Endothelial cell of umbilical vein (primary cell): ENCODE measurements at regions not wholly inside any gene's neighbourhood (a gene's known extent, or its start where the extent isn't known, plus 50 kb on each side); places are given as distances from the start of the nearest gene placed in this dataset.

Experiments used
- BruUV-seq: library from RNA; stranded (reverse); fragments of 400-500 nt; replicated peaks from 2 replicates; lab custom pipeline; 2021; lab: Mats Ljungman, UMichigan
- CTCF ChIA-PET: fragments of 300-600, 350-600 bp; sonication (Branson Sonifier 250); formaldehyde crosslinking; loops from one replicate; lab custom pipeline; 2021; ENCODE audit warnings: antibody characterized with exemption, inconsistent platforms; lab: Charles Lee
- POLR2A ChIA-PET: fragments of 300-600, 350-600 bp; sonication (Branson Sonifier 250); formaldehyde crosslinking; loops from one replicate; lab custom pipeline; 2021; ENCODE audit warnings: antibody characterized with exemption, inconsistent platforms; lab: Charles Lee
- DNase-seq: peaks from one replicate; pipeline ENCODE4 v3.0.0-alpha.2; 2011; ENCODE audit warnings: low read depth, low spot score
- FAIRE-seq: peaks from 2 replicates; lab custom pipeline; 2011; peaks lifted over from hg19 to GRCh38; lab: Jason Lieb, UNC
- H2AFZ ChIP-seq: 2 replicates; pipeline ENCODE4 v1.6.0; 2012; ENCODE audit warnings: low read depth, low read length, control low read depth, inconsistent platforms
- H3K27ac ChIP-seq: 2 replicates; pipeline ENCODE4 v1.5.1; 2011; ENCODE audit warnings: low read depth, mild to moderate bottlenecking, control low read depth, low read length, moderate library complexity; ENCODE audit not compliant: insufficient read depth
- H3K27me3 ChIP-seq, 2 experiments: 2 replicates each; pipeline versions ENCODE4 v1.6.0 to v1.6.1; 2011; ENCODE audit warnings: low read length in 2 of 2, mixed read lengths in 1 of 2; ENCODE audit not compliant: control insufficient read depth in 2 of 2, insufficient read depth in 2 of 2
- H3K36me3 ChIP-seq, 2 experiments: 2 replicates in 1 of 2; 3 replicates in 1 of 2; pipeline ENCODE4 v1.5.1; 2011; ENCODE audit warnings: low read length in 2 of 2, mild to moderate bottlenecking in 1 of 2, moderate library complexity in 1 of 2; ENCODE audit not compliant: control insufficient read depth in 2 of 2, insufficient read depth in 2 of 2; ENCODE audit errors: extremely low read depth in 1 of 2
- H3K4me1 ChIP-seq: 3 replicates; pipeline ENCODE4 v1.5.1; 2011; ENCODE audit warnings: mild to moderate bottlenecking, low read length; ENCODE audit not compliant: control insufficient read depth, insufficient read depth; ENCODE audit errors: extremely low read depth
- H3K4me2 ChIP-seq: 2 replicates; pipeline ENCODE4 v1.6.1; 2011; ENCODE audit warnings: low read length, control low read depth, mixed read lengths; ENCODE audit not compliant: insufficient read depth
- H3K4me3 ChIP-seq, 3 experiments: fragments of 200-600 bp in 1 of 3; sonication (generic), shearing (Covaris generic) in 1 of 3; replicated peaks in 1 of 3; 2 replicates each; pipeline ENCODE4 v1.5.1; 2011 to 2016; ENCODE audit warnings: control low read depth in 3 of 3, low read length in 3 of 3, mild to moderate bottlenecking in 2 of 3, inconsistent platforms in 1 of 3, low read depth in 1 of 3, moderate library complexity in 1 of 3; ENCODE audit not compliant: insufficient read depth in 1 of 3
- H3K79me2 ChIP-seq: 2 replicates; pipeline ENCODE4 v1.6.0; 2012; ENCODE audit warnings: low read length, inconsistent platforms; ENCODE audit not compliant: control insufficient read depth, insufficient read depth
- H3K9ac ChIP-seq: replicated peaks from 2 replicates; pipeline ENCODE3; 2011; ENCODE audit warnings: low read length, control low read depth; ENCODE audit not compliant: insufficient read depth; ENCODE audit errors: extremely low read depth
- H3K9me1 ChIP-seq: replicated peaks from 3 replicates; pipeline ENCODE4 v1.6.0; 2011; ENCODE audit warnings: mild to moderate bottlenecking, low read length; ENCODE audit not compliant: control insufficient read depth, insufficient read depth; ENCODE audit errors: extremely low read depth
- H3K9me3 ChIP-seq: replicated peaks from 2 replicates; pipeline ENCODE4 v1.5.1; 2012; ENCODE audit warnings: low read length, inconsistent platforms; ENCODE audit not compliant: control insufficient read depth, insufficient read depth
- H4K20me1 ChIP-seq: replicated peaks from 2 replicates; pipeline ENCODE3; 2011; ENCODE audit warnings: mild to moderate bottlenecking, low read length; ENCODE audit not compliant: control insufficient read depth, insufficient read depth; ENCODE audit errors: extremely low read depth
- CTCF ChIP-seq, 2 donors: IDR thresholded peaks; 1 replicate in 1 of 2; 2 replicates in 1 of 2; pipeline ENCODE4 v1.5.1; 2011; ENCODE audit warnings: low read length in 2 of 2, mild to moderate bottlenecking in 2 of 2, moderate library complexity in 2 of 2, control low read depth in 1 of 2, inconsistent platforms in 1 of 2, low read depth in 1 of 2; ENCODE audit not compliant: insufficient read depth in 1 of 2; ENCODE audit errors: extremely low read depth in 1 of 2
- EZH2 ChIP-seq: IDR thresholded peaks from 2 replicates; pipeline ENCODE4 v1.6.1; 2012; ENCODE audit warnings: borderline replicate concordance, low read depth, mild to moderate bottlenecking, moderate library complexity, low read length, inconsistent platforms; ENCODE audit not compliant: severe bottlenecking
- FOS ChIP-seq: IDR thresholded peaks from 2 replicates; pipeline ENCODE4 v1.6.1; 2011; ENCODE audit warnings: mild to moderate bottlenecking, low read length, moderate library complexity, borderline replicate concordance; ENCODE audit not compliant: insufficient read depth
- GATA2 ChIP-seq: IDR thresholded peaks from 2 replicates; pipeline ENCODE4 v1.7.0; 2011; ENCODE audit warnings: low read depth, mild to moderate bottlenecking, moderate library complexity, mixed read lengths, low read length; ENCODE audit not compliant: insufficient read length, insufficient read depth
- JUN ChIP-seq: IDR thresholded peaks from 2 replicates; pipeline ENCODE4 v1.6.1; 2011; ENCODE audit warnings: borderline replicate concordance, low read depth; ENCODE audit not compliant: insufficient read length, insufficient read depth
- MAX ChIP-seq: IDR thresholded peaks from 2 replicates; pipeline ENCODE4 v1.6.1; 2011; ENCODE audit not compliant: insufficient read depth, insufficient read length
- MYC ChIP-seq: IDR thresholded peaks from one replicate; pipeline ENCODE4 v1.6.1; 2011; ENCODE audit warnings: mild to moderate bottlenecking, low read depth, low read length
- POLR2A ChIP-seq: IDR thresholded peaks from 2 replicates; pipeline ENCODE4 v1.6.1; 2012; ENCODE audit warnings: low read depth, mild to moderate bottlenecking, control low read depth, low read length
- POLR2AphosphoS5 ChIP-seq: IDR thresholded peaks from 2 replicates; pipeline ENCODE4 v1.6.1; 2012; ENCODE audit warnings: low read depth, mild to moderate bottlenecking, control low read depth, low read length, moderate library complexity; ENCODE audit not compliant: insufficient read depth
- dilution Hi-C: fragments of 300-500 bp; cut with MboI; formaldehyde crosslinking; loops from one replicate; pipeline ENCODE4 v1.15.0; 2019; ENCODE audit warnings: low sequenced_read_pairs; ENCODE audit not compliant: extremely low pct_ligation_motif_present
- intact Hi-C: fragments of 100-400 bp; cut with micrococcal nuclease; formaldehyde crosslinking; loops from one replicate; pipeline ENCODE4 v1.10.0; 2022

GRCh38 chr20:11718474-11719094, 199.1 kb upstream of the BTBD3 start:
- no peak for TF ChIP-seq FOS
- TF ChIP-seq GATA2 = no peak
- TF ChIP-seq MAX = no peak
- no peak for TF ChIP-seq POLR2AphosphoS5
- TF ChIP-seq MYC = no peak
- TF ChIP-seq POLR2A = no peak
- TF ChIP-seq CTCF (IDR thresholded peaks at IDR 0.05; ENCODE audit: extremely low read depth in 1 of 2, insufficient read depth in 1 of 2, low read depth in 1 of 2, low read length in 2 of 2) = no peak
- no peak for TF ChIP-seq JUN
- TF ChIP-seq EZH2 = no peak
- no peaks in the 10 kb centered on the region for H3K27me3 ChIP-seq
- FAIRE-seq = no peak
- ChIA-PET CTCF (no interaction called here), POLR2A (no interaction called here)
- no peaks in the 10 kb centered on the region for H3K9me3 ChIP-seq
- H3K4me1 ChIP-seq = no peaks in the 10 kb centered on the region
- H4K20me1 ChIP-seq = no peaks in the 10 kb centered on the region
- no peaks in the 10 kb centered on the region for H3K36me3 ChIP-seq
- no TSS peak for BruUV-seq
- H3K9ac ChIP-seq = no peak overlapping the region
- H3K9me1 ChIP-seq = no peaks in the 10 kb centered on the region
- no peak overlapping the region for H2AFZ ChIP-seq
- H3K27ac ChIP-seq = no peak overlapping the region
- H3K4me2 ChIP-seq = no peak overlapping the region
- no peak overlapping the region for H3K4me3 ChIP-seq
- dilution Hi-C loops = no loop called here
- no peaks in the 10 kb centered on the region for H3K79me2 ChIP-seq
- DNase-seq = no peak
- intact Hi-C loops = no loop called here
